CD4-positive, CD25-positive, alpha-beta regulatory T cell (primary cell): ENCODE measurements at regions not wholly inside any gene's neighbourhood (a gene's known extent, or its start where the extent isn't known, plus 50 kb on each side); places are given as distances from the start of the nearest gene placed in this dataset.
A peak's percentile ranks its signal among the peaks of the same experiment; 100 is the strongest.

ENCODE experiments used
- ATAC-seq, 2 donors: fragments of 150-1000 bp; cut with Tn5 transposase; one replicate each; pipeline ENCODE4 v1.10.0; 2021; ENCODE audit warnings: low read depth in 2 of 2, moderate number of reproducible peaks in 2 of 2, moderate library complexity in 1 of 2
- DNase-seq, 3 donors: peaks; one replicate each; pipeline versions ENCODE4 v3.0.0 to v3.0.0-alpha.2; 2012 to 2022; ENCODE audit warnings: mixed read lengths in 1 of 3
- H3K27ac ChIP-seq: one replicate; pipeline ENCODE4 v1.7.0; 2013; ENCODE audit warnings: mild to moderate bottlenecking, low read length; ENCODE audit not compliant: insufficient read depth, poor library complexity, severe bottlenecking
- H3K27me3 ChIP-seq: one replicate; pipeline ENCODE4 v1.7.0; 2013; ENCODE audit warnings: low read length; ENCODE audit not compliant: control insufficient read depth, insufficient read depth
- H3K36me3 ChIP-seq: one replicate; pipeline ENCODE4 v1.7.0; 2013; ENCODE audit warnings: mild to moderate bottlenecking, low read length, moderate library complexity; ENCODE audit not compliant: control insufficient read depth, insufficient read depth
- H3K4me1 ChIP-seq: 2 replicates; pipeline ENCODE4 v1.7.0; 2013; ENCODE audit warnings: mild to moderate bottlenecking, low read length; ENCODE audit not compliant: insufficient read depth, control insufficient read depth, poor library complexity, severe bottlenecking
- H3K4me3 ChIP-seq: one replicate; pipeline ENCODE4 v1.7.0; 2013; ENCODE audit warnings: low read depth, mild to moderate bottlenecking, low read length, moderate library complexity
- H3K9me3 ChIP-seq, 2 experiments: 1 replicate in 1 of 2; 2 replicates in 1 of 2; pipeline ENCODE4 v1.7.0; 2013; ENCODE audit warnings: low read length in 2 of 2, mild to moderate bottlenecking in 1 of 2, moderate library complexity in 1 of 2; ENCODE audit not compliant: control insufficient read depth in 2 of 2
- H3K27ac Mint-ChIP-seq, 3 donors: one replicate each; pipeline ENCODE4 v1.8.0; 2020 to 2022; ENCODE audit warnings: mild to moderate bottlenecking in 3 of 3, mixed read lengths in 3 of 3, moderate library complexity in 2 of 3
- H3K27me3 Mint-ChIP-seq: one replicate; pipeline ENCODE4 v1.8.0; 2022; ENCODE audit warnings: mild to moderate bottlenecking, mixed read lengths
- H3K36me3 Mint-ChIP-seq: one replicate; pipeline ENCODE4 v1.8.0; 2020; ENCODE audit warnings: mixed read lengths
- H3K4me1 Mint-ChIP-seq, 4 donors: one replicate each; pipeline ENCODE4 v1.8.0; 2020 to 2022; ENCODE audit warnings: mixed read lengths in 4 of 4, mild to moderate bottlenecking in 1 of 4
- H3K4me3 Mint-ChIP-seq, 4 donors: one replicate each; pipeline ENCODE4 v1.8.0; 2020 to 2022; ENCODE audit warnings: mild to moderate bottlenecking in 4 of 4, mixed read lengths in 4 of 4, moderate library complexity in 3 of 4
- H3K9me3 Mint-ChIP-seq, 7 donors: one replicate each; pipeline ENCODE4 v1.8.0; 2020 to 2022; ENCODE audit warnings: mixed read lengths in 7 of 7, mild to moderate bottlenecking in 3 of 7, moderate library complexity in 2 of 7

DNA sequence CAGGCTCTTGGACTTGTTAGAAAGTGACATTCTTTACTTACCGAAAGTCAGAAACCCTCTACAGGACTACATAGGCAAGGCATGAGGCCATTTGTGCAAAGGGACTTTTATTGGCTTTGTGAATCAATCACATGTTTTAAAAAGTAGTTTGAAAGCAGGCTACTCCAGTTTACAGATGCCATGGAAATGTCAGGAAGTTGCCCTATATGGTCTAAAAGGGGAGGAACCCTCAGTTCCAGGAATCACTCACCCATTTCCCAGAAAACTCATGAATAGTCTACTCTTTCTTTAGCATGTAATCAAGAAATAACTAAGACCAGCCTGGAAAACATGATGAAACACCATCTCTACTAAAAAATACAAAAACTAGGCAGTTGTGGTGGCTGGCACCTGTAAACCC, 51.0 kb upstream of the MKRN3 start:
- ATAC-seq (no peak), DNase-seq (peak in 1 of 3 donors; percentile 7)
- no peaks in the 10 kb centered on the region for H3K4me1 ChIP-seq
- no peaks in the 10 kb centered on the region for H3K36me3 ChIP-seq
- Mint-ChIP-seq H3K4me3 (no peak overlapping the region), H3K4me1 (no peaks in the 10 kb centered on the region), H3K36me3 (no peaks in the 10 kb centered on the region), H3K27me3 (no peaks in the 10 kb centered on the region), H3K27ac (no peak overlapping the region), H3K9me3 (peaks cover 0 to 4% (median 2%) of the 10 kb centered on the region in 7 donors)
- H3K9me3 ChIP-seq = no peaks in the 10 kb centered on the region
- no peak overlapping the region for H3K27ac ChIP-seq
- H3K4me3 ChIP-seq = no peak overlapping the region
- H3K27me3 ChIP-seq = no peaks in the 10 kb centered on the region

DNA sequence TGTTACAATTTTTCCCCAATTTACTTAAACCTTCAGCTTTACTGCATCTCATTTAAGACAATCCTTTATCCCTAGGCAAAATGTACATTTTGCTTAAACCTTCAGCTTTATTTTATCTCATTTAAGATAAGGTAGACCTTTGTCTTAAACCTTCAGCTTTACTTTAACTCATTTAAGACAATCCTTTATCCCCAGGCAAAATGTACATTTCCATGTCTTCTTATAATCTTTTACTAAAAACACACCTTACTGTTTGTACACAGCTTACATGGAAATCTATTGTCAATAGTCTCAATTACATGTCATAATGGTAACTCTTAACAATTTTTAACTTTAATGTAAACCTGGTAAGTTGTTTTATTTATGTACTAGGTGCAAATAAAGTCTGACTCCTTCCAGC, 58.7 kb upstream of the MKRN3 start:
- H3K9me3 Mint-ChIP-seq = peaks cover 0 to 5% (median 1%) of the 10 kb centered on the region in 7 donors
- H3K4me3 Mint-ChIP-seq = no peak overlapping the region
- peaks cover 0 to 2% (median 0%) of the 10 kb centered on the region in 4 donors for H3K4me1 Mint-ChIP-seq
- no peaks in the 10 kb centered on the region for H3K27me3 Mint-ChIP-seq
- no peak for DNase-seq
- no peak overlapping the region for H3K4me3 ChIP-seq
- H3K9me3 ChIP-seq = no peaks in the 10 kb centered on the region
- no peak for ATAC-seq
- H3K27ac Mint-ChIP-seq = no peak overlapping the region
- no peak overlapping the region for H3K27ac ChIP-seq
- H3K36me3 ChIP-seq = no peaks in the 10 kb centered on the region
- no peaks in the 10 kb centered on the region for H3K4me1 ChIP-seq
- no peaks in the 10 kb centered on the region for H3K36me3 Mint-ChIP-seq
- no peaks in the 10 kb centered on the region for H3K27me3 ChIP-seq

DNA sequence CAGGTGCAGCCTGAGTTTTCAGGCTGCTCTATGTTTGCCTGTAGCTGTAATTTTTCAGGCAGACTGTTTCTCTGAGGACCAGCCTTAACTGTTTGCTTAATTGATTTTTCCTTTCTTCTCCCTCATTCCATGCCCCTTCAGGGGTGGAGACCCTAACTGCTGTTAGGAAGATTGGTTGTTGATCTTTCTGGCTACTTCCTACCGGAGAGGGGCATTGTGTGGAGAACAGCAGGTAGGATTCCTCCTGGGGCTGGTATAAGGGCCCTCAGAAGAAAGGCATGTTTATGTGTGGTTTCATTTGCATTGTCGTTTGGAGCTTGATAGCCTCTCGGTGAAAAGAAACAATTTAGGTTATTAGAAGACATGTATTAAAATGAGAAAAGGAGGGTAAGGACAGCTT, 56.9 kb upstream of the GOLGA6L2 start:
- no peak overlapping the region for H3K27ac ChIP-seq
- H3K9me3 ChIP-seq = no peaks in the 10 kb centered on the region
- Mint-ChIP-seq H3K9me3 (peaks cover 0 to 4% (median 0%) of the 10 kb centered on the region in 7 donors), H3K4me1 (peaks cover 0 to 2% (median 0%) of the 10 kb centered on the region in 4 donors), H3K4me3 (no peak overlapping the region), H3K27me3 (no peaks in the 10 kb centered on the region), H3K36me3 (no peaks in the 10 kb centered on the region), H3K27ac (no peak overlapping the region)
- no peak overlapping the region for H3K4me3 ChIP-seq
- no peaks in the 10 kb centered on the region for H3K4me1 ChIP-seq
- H3K36me3 ChIP-seq = no peaks in the 10 kb centered on the region
- DNase-seq = no peak
- no peak for ATAC-seq
- H3K27me3 ChIP-seq = no peaks in the 10 kb centered on the region

DNA sequence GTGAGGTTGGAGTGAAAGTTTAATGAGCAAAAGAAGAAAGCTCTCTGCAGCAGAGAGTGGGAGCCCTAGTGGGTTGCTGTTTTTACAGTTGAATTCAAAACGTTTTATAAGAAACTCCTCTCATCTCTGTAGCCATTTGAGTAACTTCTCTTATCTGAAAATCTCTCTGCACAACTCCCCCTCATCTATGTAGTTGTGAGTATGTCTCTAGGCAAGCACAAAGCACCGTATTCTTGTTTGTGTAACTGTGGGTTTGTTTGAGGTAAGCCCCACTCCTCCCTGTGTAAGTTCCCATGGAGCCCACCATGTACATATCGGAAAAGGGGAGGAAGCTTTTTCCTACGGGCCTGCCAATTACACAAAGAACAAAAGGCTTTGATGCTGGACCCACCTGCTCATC, 56.5 kb upstream of the GOLGA6L2 start:
- no peak overlapping the region for H3K27ac Mint-ChIP-seq
- peaks cover 0 to 4% (median 0%) of the 10 kb centered on the region in 7 donors for H3K9me3 Mint-ChIP-seq
- no peaks in the 10 kb centered on the region for H3K36me3 ChIP-seq

DNA sequence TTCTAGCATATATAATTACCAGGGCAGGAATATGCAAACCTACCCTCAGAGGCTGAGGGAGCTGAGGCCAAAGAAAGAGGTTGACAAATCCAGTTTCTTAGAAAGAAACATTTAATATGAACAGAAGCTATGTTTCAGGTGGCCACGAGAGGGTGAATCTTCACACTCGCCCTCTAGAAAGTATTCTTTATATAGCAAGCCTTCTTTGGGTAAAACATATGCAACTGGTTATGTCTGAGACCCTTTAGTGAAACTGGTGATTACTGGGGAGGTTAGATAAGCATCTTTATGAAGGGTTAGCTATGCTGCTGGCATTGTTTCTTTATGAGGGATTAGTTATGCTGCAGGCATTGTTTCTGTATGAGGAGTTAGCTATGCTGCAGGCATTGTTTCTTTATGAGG, 50.7 kb upstream of the GOLGA6L2 start:
- no peak for ATAC-seq
- DNase-seq = peak in 1 of 3 donors; percentile 2
- H3K9me3 Mint-ChIP-seq = peaks cover 0 to 3% (median 0%) of the 10 kb centered on the region in 7 donors
- Histone ChIP-seq H3K4me3 (no peak overlapping the region), H3K9me3 (no peaks in the 10 kb centered on the region), H3K4me1 (no peaks in the 10 kb centered on the region), H3K27ac (no peak overlapping the region), H3K27me3 (no peaks in the 10 kb centered on the region), H3K36me3 (no peaks in the 10 kb centered on the region)
- no peaks in the 10 kb centered on the region for H3K36me3 Mint-ChIP-seq
- H3K27ac Mint-ChIP-seq = no peak overlapping the region
- H3K4me1 Mint-ChIP-seq = no peaks in the 10 kb centered on the region
- H3K27me3 Mint-ChIP-seq = no peaks in the 10 kb centered on the region
- H3K4me3 Mint-ChIP-seq = no peak overlapping the region

More for the DNA sequence above, 56.5 kb upstream of the GOLGA6L2 start:
- ATAC-seq (no peak), DNase-seq (no peak)
- Histone ChIP-seq H3K9me3 (no peaks in the 10 kb centered on the region), H3K4me3 (no peak overlapping the region), H3K27ac (no peak overlapping the region), H3K4me1 (no peaks in the 10 kb centered on the region), H3K27me3 (no peaks in the 10 kb centered on the region)
- H3K27me3 Mint-ChIP-seq = no peaks in the 10 kb centered on the region
- no peak overlapping the region for H3K4me3 Mint-ChIP-seq
- H3K36me3 Mint-ChIP-seq = no peaks in the 10 kb centered on the region
- H3K4me1 Mint-ChIP-seq = peaks cover 0 to 2% (median 0%) of the 10 kb centered on the region in 4 donors
